HG03439 (cell line): ENCODE measurements at regions not wholly inside any gene's neighbourhood (a gene's known extent, or its start where the extent isn't known, plus 50 kb on each side); places are given as distances from the start of the nearest gene placed in this dataset.
A peak's percentile ranks its signal among the peaks of the same experiment; 100 is the strongest.
"Not testable (repeated sequence)": the region's sequence is repeated elsewhere in the genome, so short reads cannot be mapped to it uniquely, and the experiment has no call there.

ENCODE experiments used
- ATAC-seq: cut with Tn5 transposase; IDR thresholded peaks from one replicate; pipeline ENCODE4 v1.9.1; 2021; ENCODE audit warnings: mild to moderate bottlenecking, moderate library complexity; ENCODE audit not compliant: unreplicated experiment

DNA sequence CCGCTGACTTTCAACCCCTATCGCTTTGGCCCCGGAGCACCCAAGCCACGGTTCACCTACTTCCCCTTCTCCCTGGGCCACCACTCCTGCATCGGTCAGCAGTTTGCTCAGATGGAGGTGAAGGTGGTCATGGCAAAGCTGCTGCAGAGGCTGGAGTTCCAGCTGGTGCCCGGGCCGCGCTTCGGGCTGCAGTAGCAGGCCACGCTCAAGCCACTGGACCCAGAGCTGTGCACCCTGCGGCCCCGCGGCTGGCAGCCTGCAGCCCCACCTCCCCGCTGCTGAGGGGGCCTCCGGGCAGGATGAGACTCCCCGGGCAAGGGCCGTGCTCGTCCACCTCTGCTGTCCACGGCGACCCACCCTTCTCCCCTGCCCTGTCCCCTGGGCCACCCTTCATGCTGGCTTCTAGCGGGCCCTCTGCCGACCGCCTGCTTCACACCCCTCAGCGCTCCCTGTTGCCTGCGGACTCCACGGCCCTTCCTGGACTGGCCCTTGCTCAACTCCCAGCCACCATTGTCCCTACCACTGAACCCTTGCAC, 92.2 kb upstream of the TRABD2B start:
- no peak for ATAC-seq

DNA sequence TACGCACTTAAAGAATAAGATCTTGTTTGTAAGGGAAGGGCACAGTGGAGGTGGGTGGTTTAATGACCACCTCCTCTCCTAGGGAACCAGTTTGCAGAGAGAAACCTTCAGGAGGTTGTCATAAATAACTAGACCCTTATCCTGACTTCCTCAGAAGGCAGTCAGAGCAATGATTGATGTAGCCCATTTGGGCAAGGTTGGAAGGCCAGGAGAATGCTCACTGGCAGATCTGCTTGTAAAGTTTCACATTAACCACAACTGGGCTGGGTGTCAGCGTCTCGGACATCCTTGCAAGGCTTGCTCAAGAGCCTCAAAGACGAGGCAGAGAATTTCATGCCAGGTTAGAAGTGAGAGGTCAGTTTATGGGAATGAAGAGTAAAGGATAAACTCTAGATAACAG, 87.6 kb upstream of the TRABD2B start:
- ATAC-seq = no peak

- ATAC-seq = no peak
Measured at GRCh38 chr1:48082271-48082962, 85.2 kb upstream of the TRABD2B start.

- no peak for ATAC-seq
Measured at GRCh38 chr1:48080331-48081255, 83.4 kb upstream of the TRABD2B start.

- no peak for ATAC-seq
Measured at GRCh38 chr1:48079096-48079495, 81.9 kb upstream of the TRABD2B start.

- no peak for ATAC-seq
Measured at GRCh38 chr1:48077795-48078222, 80.6 kb upstream of the TRABD2B start.

DNA sequence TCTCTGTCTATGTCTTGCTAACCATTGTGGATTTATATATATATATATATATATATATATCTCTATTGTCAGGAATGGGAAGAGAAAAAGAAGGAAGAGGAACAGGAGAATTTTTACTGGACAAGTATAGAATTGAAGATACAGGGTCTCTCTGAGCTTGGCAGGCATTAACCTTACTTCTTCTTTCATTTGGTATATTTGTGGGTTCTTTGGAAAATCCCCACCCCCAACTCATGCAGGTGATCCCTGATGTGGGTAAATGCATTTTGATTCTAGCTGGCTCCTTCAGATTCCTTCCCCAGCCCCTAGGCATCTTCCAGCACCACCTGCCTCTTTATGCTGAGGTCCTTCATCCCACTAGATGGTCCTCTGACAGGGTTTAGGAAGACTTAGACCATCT, 78.8 kb upstream of the TRABD2B start:
- ATAC-seq = no peak

DNA sequence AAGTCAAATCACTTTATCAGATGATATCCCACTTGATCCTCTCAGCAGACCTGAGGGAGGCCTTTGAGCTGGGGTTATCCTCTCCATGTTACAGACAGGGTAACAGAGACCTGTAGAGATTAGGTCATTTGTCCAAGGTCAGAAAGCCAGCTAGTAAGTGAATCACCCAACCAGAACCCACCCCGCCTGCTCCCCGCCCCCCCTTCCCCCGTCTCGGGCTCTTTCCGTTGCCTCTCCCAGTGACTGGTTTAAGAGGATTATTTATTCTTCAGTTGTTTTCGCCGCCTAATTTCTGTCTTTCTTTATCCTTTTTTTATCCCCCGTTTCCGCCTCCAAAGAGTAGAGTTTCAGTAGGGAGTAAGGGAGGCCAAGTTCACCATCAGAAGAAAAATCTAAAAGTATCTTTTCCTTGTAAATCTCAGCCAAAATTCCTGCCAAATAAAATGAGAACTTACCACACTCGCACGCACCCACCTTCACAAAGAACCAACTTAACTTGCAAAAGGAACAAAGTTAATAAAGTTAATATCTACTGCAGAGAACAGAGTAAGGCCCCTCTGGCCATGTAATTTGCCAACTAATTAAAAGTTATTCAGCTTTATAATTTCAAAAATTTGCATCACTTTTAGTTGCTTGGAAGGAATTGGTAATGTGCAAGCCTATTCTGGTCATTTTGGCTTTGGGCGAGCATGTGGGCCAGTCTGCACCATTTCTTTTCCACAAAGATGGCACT, 76.8 kb upstream of the TRABD2B start:
- ATAC-seq = no peak

GRCh38 chr1:48071513-48071912, 74.3 kb upstream of the TRABD2B start:
- no peak for ATAC-seq

DNA sequence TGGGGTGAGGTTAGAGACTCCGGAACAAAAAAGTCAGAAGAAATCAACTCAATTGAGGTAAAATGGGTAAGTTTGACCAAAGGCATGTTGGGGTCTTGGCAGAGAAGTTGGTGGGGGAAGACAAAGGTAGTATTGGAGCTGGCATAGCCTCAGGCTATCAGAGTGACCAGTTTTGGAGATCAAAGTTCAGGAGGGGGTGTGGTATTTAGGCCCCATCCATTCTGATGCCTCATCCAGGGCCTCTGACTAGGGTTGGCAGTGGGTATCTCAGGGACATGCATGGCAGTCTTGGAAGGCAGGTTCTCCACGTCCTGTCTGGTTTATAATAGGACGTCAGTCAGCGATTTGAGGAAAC, 73.2 kb upstream of the TRABD2B start:
- no peak for ATAC-seq

GRCh38 chr1:48069662-48070395, 72.6 kb upstream of the TRABD2B start:
- ATAC-seq = no peak

DNA sequence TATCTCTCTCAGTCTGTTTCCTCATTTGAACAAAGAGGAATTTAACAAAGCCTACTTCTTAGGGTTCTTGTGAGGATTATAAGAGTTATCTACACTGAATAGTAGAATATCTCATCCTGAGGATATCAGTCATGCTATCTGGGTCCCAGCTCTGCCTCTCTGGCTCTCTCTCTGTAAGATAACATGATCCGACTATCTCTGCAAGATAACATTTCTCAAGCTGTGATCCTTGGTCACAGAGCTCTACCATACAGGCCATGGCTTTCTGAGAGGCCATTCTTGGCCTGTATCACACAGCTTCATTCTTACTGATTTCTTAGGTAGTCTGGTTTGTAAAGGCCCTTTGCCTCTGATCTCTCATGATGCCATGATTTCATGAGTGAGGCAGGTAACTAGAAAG, 71.0 kb upstream of the TRABD2B start:
- ATAC-seq = no peak

DNA sequence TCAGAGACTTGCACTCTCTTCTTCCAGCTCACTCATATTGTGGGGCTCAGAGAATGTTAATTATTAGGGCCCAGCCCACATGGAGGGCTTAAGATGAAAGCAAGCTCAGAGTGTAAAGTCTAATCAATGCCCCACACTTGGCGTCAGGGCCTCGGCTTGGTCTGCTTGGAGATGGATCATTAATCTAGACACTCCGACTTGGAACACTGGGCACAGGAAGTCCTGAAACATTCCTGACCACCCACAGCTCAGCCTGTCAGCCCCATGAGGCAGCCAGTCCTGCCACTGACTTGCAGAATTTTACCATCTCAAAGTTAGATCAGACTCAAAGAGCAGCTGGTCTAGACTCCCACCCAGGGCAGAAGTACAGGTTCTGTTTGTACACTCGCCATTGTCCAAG, 69.8 kb upstream of the TRABD2B start:
- no peak for ATAC-seq

- not testable (repeated sequence) for ATAC-seq
Measured at GRCh38 chr1:48064693-48065092, 67.5 kb upstream of the TRABD2B start.

GRCh38 chr1:48062353-48062752, 65.2 kb upstream of the TRABD2B start:
- ATAC-seq = no peak

DNA sequence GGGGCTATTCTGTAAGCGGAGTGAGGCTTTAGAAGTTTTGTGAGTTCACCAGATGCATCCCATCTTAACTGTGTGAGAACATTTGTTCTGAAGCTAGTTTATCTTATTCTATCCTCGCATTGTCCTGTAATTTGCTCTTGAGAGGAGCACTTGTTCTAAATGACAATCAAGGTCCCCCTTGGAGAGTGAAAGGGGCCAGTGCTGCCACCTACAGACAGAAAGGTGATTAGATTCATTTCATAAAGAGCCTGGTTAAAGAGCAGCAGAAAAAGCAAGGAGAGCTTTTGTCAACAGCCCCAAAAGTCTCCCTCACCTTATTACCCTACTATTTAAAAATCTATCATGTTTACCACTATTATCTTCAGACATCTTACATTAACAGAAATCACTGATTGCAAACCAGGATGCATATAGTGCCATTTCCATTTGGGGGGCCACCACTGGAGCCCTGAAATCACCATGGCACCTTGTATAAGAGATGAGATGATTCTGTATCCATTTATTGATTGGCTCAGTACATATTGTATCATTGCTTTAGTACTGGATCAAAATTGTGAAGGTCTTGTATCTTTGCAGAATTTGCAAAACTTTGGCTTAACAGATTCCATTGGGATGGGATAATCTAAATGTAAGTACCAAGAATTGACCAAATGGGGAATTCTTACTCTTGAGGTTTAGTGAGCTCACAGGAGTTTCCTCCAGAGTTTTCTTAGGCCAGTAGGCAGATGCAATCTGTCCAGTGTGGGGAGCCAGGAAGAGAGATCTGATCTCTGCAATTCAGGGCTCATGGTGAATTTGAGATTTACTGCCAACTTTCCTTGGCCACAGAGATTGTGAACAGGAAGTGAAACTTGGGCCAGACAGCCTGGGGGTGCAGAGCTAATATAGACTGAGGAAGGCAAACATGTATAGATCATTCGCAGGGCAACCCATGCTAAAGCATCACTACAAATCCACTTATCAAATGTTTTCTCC, 64.3 kb upstream of the TRABD2B start:
- peak; percentile 45 for ATAC-seq

GRCh38 chr1:48059289-48059688, 62.1 kb upstream of the TRABD2B start:
- no peak for ATAC-seq

DNA sequence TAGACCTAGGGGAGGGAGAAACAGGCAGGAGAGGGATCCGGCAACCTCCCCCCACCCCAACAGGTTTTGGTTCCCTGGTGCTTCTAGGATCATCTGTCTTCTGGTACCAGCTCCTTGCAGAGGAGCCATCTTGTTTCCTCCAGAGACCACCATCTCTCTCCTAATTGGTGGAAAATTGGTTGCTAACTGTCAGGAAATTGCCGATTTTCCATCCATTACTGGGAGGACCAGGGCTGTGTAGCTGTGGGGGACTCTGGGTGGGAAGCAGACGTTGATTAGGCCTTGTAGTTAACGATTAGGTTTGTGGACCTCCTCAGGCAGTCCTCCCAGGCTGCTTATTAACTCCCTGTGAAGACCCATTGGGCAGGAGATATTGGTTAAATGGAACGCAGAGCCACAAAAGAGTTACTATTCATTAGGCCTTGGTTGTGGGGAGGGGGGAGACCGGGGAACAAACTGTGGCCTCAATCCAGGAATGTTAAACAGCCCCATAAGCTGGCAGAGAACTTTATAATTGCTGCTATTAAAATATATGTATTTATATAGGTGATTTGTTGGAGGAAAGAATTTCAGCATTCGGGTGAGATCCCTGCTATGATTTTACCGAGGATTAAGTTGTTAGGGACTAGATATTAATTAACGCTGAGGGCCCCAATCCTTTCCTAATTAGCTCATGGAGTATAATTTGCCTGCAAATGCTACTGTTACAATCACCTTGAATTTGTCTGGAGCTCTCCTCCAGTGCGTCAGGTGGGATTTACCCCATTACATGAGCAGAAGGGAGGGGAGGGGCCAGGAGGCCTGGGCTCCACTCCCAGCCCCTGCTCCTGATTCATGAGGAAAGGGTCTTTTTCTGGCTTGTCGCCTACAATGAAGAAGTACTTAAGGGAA, 61.2 kb upstream of the TRABD2B start:
- no peak for ATAC-seq
